Spleen (tissue), 11 donors: ENCODE measurements at regions not wholly inside any gene's neighbourhood (a gene's known extent, or its start where the extent isn't known, plus 50 kb on each side); places are given as distances from the start of the nearest gene placed in this dataset.

Experiments used
- DNase-seq: peaks from one replicate; pipeline ENCODE4 v3.0.0-alpha.2; 2020
- H3K27ac ChIP-seq, 8 donors: fragments of 200-600 bp; sonication (generic) in 7 of 8; 1 replicate in 4 of 8; 2 replicates in 4 of 8; pipeline versions ENCODE4 v1.5.0 to v1.8.0; 2016 to 2021; ENCODE audit warnings: inconsistent platforms in 4 of 8, mild to moderate bottlenecking in 4 of 8, moderate library complexity in 1 of 8
- H3K27me3 ChIP-seq, 7 donors: fragments of 200-600 bp; sonication (generic) in 6 of 7; replicated peaks in 1 of 7; 1 replicate in 4 of 7; 2 replicates in 3 of 7; pipeline versions ENCODE4 v1.5.0 to v1.8.0; 2016 to 2021; ENCODE audit warnings: inconsistent platforms in 3 of 7, mild to moderate bottlenecking in 1 of 7
- H3K36me3 ChIP-seq, 6 donors: fragments of 200-600 bp; sonication (generic) in 5 of 6; 1 replicate in 4 of 6; 2 replicates in 2 of 6; pipeline versions ENCODE4 v1.5.0 to v1.8.0; 2016 to 2021; ENCODE audit warnings: inconsistent platforms in 2 of 6
- H3K4me1 ChIP-seq, 6 donors: fragments of 200-600 bp; sonication (generic) in 5 of 6; 1 replicate in 3 of 6; 2 replicates in 3 of 6; pipeline versions ENCODE4 v1.5.0 to v1.8.0; 2016 to 2021; ENCODE audit warnings: inconsistent platforms in 3 of 6
- H3K4me3 ChIP-seq, 8 donors: fragments of 200-600 bp; sonication (generic) in 7 of 8; 1 replicate in 4 of 8; 2 replicates in 4 of 8; pipeline versions ENCODE4 v1.5.0 to v1.8.0; 2016 to 2021; ENCODE audit warnings: inconsistent platforms in 4 of 8, mild to moderate bottlenecking in 4 of 8, moderate library complexity in 2 of 8
- H3K9me3 ChIP-seq, 8 donors: fragments of 200-600 bp; sonication (generic) in 7 of 8; 1 replicate in 4 of 8; 2 replicates in 4 of 8; pipeline versions ENCODE4 v1.5.0 to v1.8.0; 2016 to 2021; ENCODE audit warnings: inconsistent platforms in 4 of 8
- CTCF ChIP-seq, 11 experiments: fragments of 200-600 bp in 7 of 11; fragments of 450-650 bp in 4 of 11; sonication (generic) in 4 of 11; IDR thresholded peaks in 8 of 11; conservative IDR thresholded peaks in 3 of 11; 1 replicate in 7 of 11; 2 replicates in 4 of 11; pipeline versions ENCODE4 v1.4.0 to v1.8.0; 2016 to 2021; ENCODE audit warnings: antibody characterized with exemption in 11 of 11, inconsistent platforms in 4 of 11, mild to moderate bottlenecking in 1 of 11
- POLR2A ChIP-seq, 3 donors: fragments of 450-650 bp; IDR thresholded peaks; one replicate each; pipeline ENCODE4 v1.5.1; 2017; ENCODE audit warnings: antibody characterized with exemption in 3 of 3, mild to moderate bottlenecking in 1 of 3
- POLR2AphosphoS5 ChIP-seq, 3 donors: sonication (generic); formaldehyde crosslinking; IDR thresholded peaks; one replicate each; pipeline ENCODE4 v1.5.1; 2017; ENCODE audit warnings: antibody characterized with exemption in 3 of 3
- WGBS, 5 donors: extraction: QIAGEN DNeasy Blood & Tissue Kit in 3 of 5; methylation state at CpG; one replicate each; pipeline versions ENCODE4 v1.1.5 to v1.1.7; 2013 to 2018; 5-methylcytosine and 5-hydroxymethylcytosine counted together
- intact Hi-C: fragments of 100-400 bp; cut with DNase I; formaldehyde crosslinking; loops from one replicate; pipeline ENCODE4 v1.15.0; 2023; ENCODE audit warnings: low total_unique reads
- donor health status: healthy with polysubstance abuse.
- donor health status: DM: no; HTN: no; CAD: no; lungs with moderate emphysema.
- donor health status: DM: no; HTN: no; CAD: no.
- donor health status: Bipolar disorder and iron deficiency.
- donor health status: healthy.
- donor health status: DM: no; HTN: no; CAD: no.
- donor health status: DM: yes; HTN: yes; CAD: no.

- peak overlapping the region in 7 of 8 donors; percentile 100 for H3K27ac ChIP-seq
- whole genome bisulfite sequencing, 5 donors, result 90 to 91% (median 90%) methylated on average over 18 of the region's 18 CpGs
- no peaks in the 10 kb centered on the region for H3K9me3 ChIP-seq
- TF ChIP-seq POLR2AphosphoS5 (IDR thresholded peaks at IDR 0.05) (no peak), POLR2A (IDR thresholded peaks at IDR 0.05) (no peak), CTCF (IDR thresholded peaks at IDR 0.05 in 8 of 11, conservative IDR thresholded peaks at IDR 0.05 in 3 of 11) (no peak)
- peak overlapping the region in 2 of 8 donors; percentile 53 to 78 for H3K4me3 ChIP-seq
- no peaks in the 10 kb centered on the region for H3K36me3 ChIP-seq
- H3K27me3 ChIP-seq, result no peaks in the 10 kb centered on the region
- intact Hi-C loops, result no loop called here
- peaks cover 0 to 25% (median 21%) of the 10 kb centered on the region in 6 donors for H3K4me1 ChIP-seq
- DNase-seq, result no peak
Measured at GRCh38 chr12:25384038-25384892, 133.5 kb upstream of the KRAS start.

- Histone ChIP-seq H3K36me3 (no peaks in the 10 kb centered on the region), H3K9me3 (no peaks in the 10 kb centered on the region), H3K27ac (peak overlapping the region in 4 of 8 donors; percentile 28 to 40 (median 32)), H3K27me3 (no peaks in the 10 kb centered on the region), H3K4me1 (peaks cover 0 to 27% (median 21%) of the 10 kb centered on the region in 6 donors), H3K4me3 (no peak overlapping the region)
- no peak for TF ChIP-seq CTCF (IDR thresholded peaks at IDR 0.05 in 8 of 11, conservative IDR thresholded peaks at IDR 0.05 in 3 of 11)
- TF ChIP-seq POLR2AphosphoS5 (IDR thresholded peaks at IDR 0.05), result no peak
- TF ChIP-seq POLR2A (IDR thresholded peaks at IDR 0.05), result no peak
- DNase-seq, result no peak
- 78 to 83% (median 81%) methylated on average over 7 of the region's 7 CpGs for WGBS, 5 donors
- intact Hi-C loops, result no loop called here
Measured at GRCh38 chr12:25382311-25383106, 131.8 kb upstream of the KRAS start.

GRCh38 chr12:25377469-25378177 lies 126.9 kb upstream of the KRAS start:
- Histone ChIP-seq H3K4me1 (peaks cover 0 to 9% (median 2%) of the 10 kb centered on the region in 6 donors), H3K27me3 (no peaks in the 10 kb centered on the region), H3K4me3 (no peak overlapping the region), H3K36me3 (no peaks in the 10 kb centered on the region), H3K9me3 (no peaks in the 10 kb centered on the region), H3K27ac (peak overlapping the region in 4 of 8 donors; percentile 9 to 63 (median 41))
- no peak for TF ChIP-seq POLR2A (IDR thresholded peaks at IDR 0.05)
- peak in 1 of 3 donors; percentile 54 for TF ChIP-seq POLR2AphosphoS5 (IDR thresholded peaks at IDR 0.05)
- TF ChIP-seq CTCF (IDR thresholded peaks at IDR 0.05 in 8 of 11, conservative IDR thresholded peaks at IDR 0.05 in 3 of 11), result no peak
- intact Hi-C loops, result no loop called here
- 56 to 64% (median 62%) methylated on average over 5 of the region's 5 CpGs for WGBS, 5 donors
- no peak for DNase-seq
